HFFc6 (cell line): ENCODE measurements at regions not wholly inside any gene's neighbourhood (a gene's known extent, or its start where the extent isn't known, plus 50 kb on each side); places are given as distances from the start of the nearest gene placed in this dataset.
A peak's percentile ranks its signal among the peaks of the same experiment; 100 is the strongest.

Experiments used
- DNase-seq: peaks from one replicate; pipeline ENCODE4 v3.0.0-alpha.2; 2018
- H3K27ac Mint-ChIP-seq: 2 replicates; pipeline ENCODE4 v1.8.0; 2020; ENCODE audit warnings: mild to moderate bottlenecking, mixed read lengths
- H3K27me3 Mint-ChIP-seq: 2 replicates; pipeline ENCODE4 v1.8.0; 2021; ENCODE audit warnings: mild to moderate bottlenecking, moderate library complexity, mixed read lengths; ENCODE audit not compliant: insufficient read depth
- H3K36me3 Mint-ChIP-seq: 2 replicates; pipeline ENCODE4 v1.8.0; 2021; ENCODE audit warnings: low read depth, mixed read lengths
- H3K4me1 Mint-ChIP-seq: 2 replicates; pipeline ENCODE4 v1.8.0; 2020; ENCODE audit warnings: low read depth, mixed read lengths
- H3K4me3 Mint-ChIP-seq: 2 replicates; pipeline ENCODE4 v1.8.0; 2020; ENCODE audit warnings: mild to moderate bottlenecking, moderate library complexity, mixed read lengths
- H3K9me3 Mint-ChIP-seq: 2 replicates; pipeline ENCODE4 v1.8.0; 2020; ENCODE audit warnings: mild to moderate bottlenecking, mixed read lengths
- CTCF ChIP-seq: fragments of 200-600 bp; sonication (generic); IDR thresholded peaks from 2 replicates; pipeline ENCODE4 v1.5.0; 2021; ENCODE audit warnings: antibody characterized with exemption, mild to moderate bottlenecking

- Mint-ChIP-seq H3K27me3 (peaks cover 2% of the 10 kb centered on the region; the same call in 1 of the 2 replicates), H3K4me3 (no peak overlapping the region), H3K9me3 (no peaks in the 10 kb centered on the region), H3K36me3 (no peaks in the 10 kb centered on the region), H3K27ac (no peak overlapping the region), H3K4me1 (peaks cover 68% of the 10 kb centered on the region)
- no peak for DNase-seq
- TF ChIP-seq CTCF = no peak
Measured at GRCh38 chr1:101135526-101135925, 101.3 kb upstream of the S1PR1 start.

- DNase-seq = no peak
- H3K36me3 Mint-ChIP-seq = no peaks in the 10 kb centered on the region
- TF ChIP-seq CTCF = no peak
- peaks cover 2% of the 10 kb centered on the region; the same call in 1 of the 2 replicates for H3K27me3 Mint-ChIP-seq
- no peaks in the 10 kb centered on the region for H3K9me3 Mint-ChIP-seq
- H3K4me1 Mint-ChIP-seq = peaks cover 51% of the 10 kb centered on the region
- no peak overlapping the region for H3K4me3 Mint-ChIP-seq
- H3K27ac Mint-ChIP-seq = no peak overlapping the region; the same call in 1 of the 2 replicates
Measured at GRCh38 chr1:101131239-101131843, 105.5 kb upstream of the S1PR1 start.

GRCh38 chr1:101130673-101131072, 105.1 kb upstream of the DPH5 start:
- H3K27ac Mint-ChIP-seq = no peak overlapping the region; the same call in 1 of the 2 replicates
- peak overlapping the region; percentile 27; the same call in 1 of the 2 replicates for H3K4me3 Mint-ChIP-seq
- DNase-seq = peak; percentile 52

GRCh38 chr1:101128846-101129245, 103.3 kb upstream of the DPH5 start:
- Mint-ChIP-seq H3K4me3 (no peak overlapping the region), H3K27ac (no peak overlapping the region), H3K9me3 (no peaks in the 10 kb centered on the region), H3K27me3 (no peaks in the 10 kb centered on the region), H3K36me3 (no peaks in the 10 kb centered on the region), H3K4me1 (peaks cover 39% of the 10 kb centered on the region)
- TF ChIP-seq CTCF = no peak
- DNase-seq = no peak

More at GRCh38 chr1:101130673-101131072, 105.1 kb upstream of the DPH5 start:
- TF ChIP-seq CTCF = no peak
- peaks cover 2% of the 10 kb centered on the region; the same call in 1 of the 2 replicates for H3K27me3 Mint-ChIP-seq
- H3K4me1 Mint-ChIP-seq = peaks cover 45% of the 10 kb centered on the region
- no peaks in the 10 kb centered on the region for H3K36me3 Mint-ChIP-seq
- no peaks in the 10 kb centered on the region for H3K9me3 Mint-ChIP-seq

GRCh38 chr1:101128211-101128727, 102.7 kb upstream of the DPH5 start:
- H3K9me3 Mint-ChIP-seq = no peaks in the 10 kb centered on the region
- H3K36me3 Mint-ChIP-seq = no peaks in the 10 kb centered on the region
- DNase-seq = no peak
- no peaks in the 10 kb centered on the region for H3K27me3 Mint-ChIP-seq
- H3K4me1 Mint-ChIP-seq = peaks cover 39% of the 10 kb centered on the region
- no peak overlapping the region for H3K27ac Mint-ChIP-seq
- no peak for TF ChIP-seq CTCF
- H3K4me3 Mint-ChIP-seq = no peak overlapping the region
